ENCODE measurements at regions not wholly inside any gene's neighbourhood (a gene's known extent, or its start where the extent isn't known, plus 50 kb on each side); places are given as distances from the start of the nearest gene placed in this dataset.

- TF ChIP-seq ZKSCAN1 (IDR thresholded peaks at IDR 0.05; ENCODE audit: low read depth, low read length) (no peak), EZH2 (IDR thresholded peaks at IDR 0.05; ENCODE audit: borderline replicate concordance, low read depth, low read length) (no peak), CTCF (IDR thresholded peaks at IDR 0.05 in 2 of 3, conservative IDR thresholded peaks at IDR 0.05 in 1 of 3; ENCODE audit: insufficient read depth in 2 of 3, low read depth in 1 of 3, low read length in 3 of 3) (no peak), MTA2 (IDR thresholded peaks at IDR 0.05; ENCODE audit: low read depth) (no peak), BRD4 (IDR thresholded peaks at IDR 0.05) (no peak), ARID3A (IDR thresholded peaks at IDR 0.05; ENCODE audit: borderline replicate concordance, low read depth, low read length) (no peak), SIN3B (IDR thresholded peaks at IDR 0.05; ENCODE audit: low read depth) (no peak)
- TF ChIP-seq, protein P1, sequence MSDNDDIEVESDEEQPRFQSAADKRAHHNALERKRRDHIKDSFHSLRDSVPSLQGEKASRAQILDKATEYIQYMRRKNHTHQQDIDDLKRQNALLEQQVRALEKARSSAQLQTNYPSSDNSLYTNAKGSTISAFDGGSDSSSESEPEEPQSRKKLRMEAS (CRISPR knock-in tag; IDR thresholded peaks at IDR 0.05) = no peak
- TF ChIP-seq, protein P2, sequence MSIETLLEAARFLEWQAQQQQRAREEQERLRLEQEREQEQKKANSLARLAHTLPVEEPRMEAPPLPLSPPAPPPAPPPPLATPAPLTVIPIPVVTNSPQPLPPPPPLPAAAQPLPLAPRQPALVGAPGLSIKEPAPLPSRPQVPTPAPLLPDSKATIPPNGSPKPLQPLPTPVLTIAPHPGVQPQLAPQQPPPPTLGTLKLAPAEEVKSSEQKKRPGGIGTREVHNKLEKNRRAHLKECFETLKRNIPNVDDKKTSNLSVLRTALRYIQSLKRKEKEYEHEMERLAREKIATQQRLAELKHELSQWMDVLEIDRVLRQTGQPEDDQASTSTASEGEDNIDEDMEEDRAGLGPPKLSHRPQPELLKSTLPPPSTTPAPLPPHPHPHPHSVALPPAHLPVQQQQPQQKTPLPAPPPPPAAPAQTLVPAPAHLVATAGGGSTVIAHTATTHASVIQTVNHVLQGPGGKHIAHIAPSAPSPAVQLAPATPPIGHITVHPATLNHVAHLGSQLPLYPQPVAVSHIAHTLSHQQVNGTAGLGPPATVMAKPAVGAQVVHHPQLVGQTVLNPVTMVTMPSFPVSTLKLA (conservative IDR thresholded peaks at IDR 0.05) = no peak
- TF ChIP-seq, protein P3, sequence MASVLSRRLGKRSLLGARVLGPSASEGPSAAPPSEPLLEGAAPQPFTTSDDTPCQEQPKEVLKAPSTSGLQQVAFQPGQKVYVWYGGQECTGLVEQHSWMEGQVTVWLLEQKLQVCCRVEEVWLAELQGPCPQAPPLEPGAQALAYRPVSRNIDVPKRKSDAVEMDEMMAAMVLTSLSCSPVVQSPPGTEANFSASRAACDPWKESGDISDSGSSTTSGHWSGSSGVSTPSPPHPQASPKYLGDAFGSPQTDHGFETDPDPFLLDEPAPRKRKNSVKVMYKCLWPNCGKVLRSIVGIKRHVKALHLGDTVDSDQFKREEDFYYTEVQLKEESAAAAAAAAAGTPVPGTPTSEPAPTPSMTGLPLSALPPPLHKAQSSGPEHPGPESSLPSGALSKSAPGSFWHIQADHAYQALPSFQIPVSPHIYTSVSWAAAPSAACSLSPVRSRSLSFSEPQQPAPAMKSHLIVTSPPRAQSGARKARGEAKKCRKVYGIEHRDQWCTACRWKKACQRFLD (CRISPR knock-in tag; IDR thresholded peaks at IDR 0.05) = no peak
Observed at GRCh38 chr17:77417575-77417974, 276.8 kb downstream of the SEC14L1 start.
